CD14-positive monocyte (primary cell): ENCODE measurements at regions not wholly inside any gene's neighbourhood (a gene's known extent, or its start where the extent isn't known, plus 50 kb on each side); places are given as distances from the start of the nearest gene placed in this dataset.

ENCODE experiments used
- DNase-seq, 3 donors: peaks; one replicate each; pipeline ENCODE4 v3.0.0-alpha.2; 2011 to 2022
- H2AFZ ChIP-seq: 2 replicates; pipeline ENCODE4 v1.6.0; 2012; ENCODE audit warnings: mild to moderate bottlenecking, low read depth, low read length, inconsistent platforms; ENCODE audit not compliant: insufficient read depth, poor library complexity, severe bottlenecking
- H3K27ac ChIP-seq, 2 donors: 1 replicate in 1 of 2; 2 replicates in 1 of 2; pipeline ENCODE4 v1.5.1; 2012 to 2013; ENCODE audit warnings: low read length in 2 of 2, control low read depth in 1 of 2, inconsistent platforms in 1 of 2, low read depth in 1 of 2, mild to moderate bottlenecking in 1 of 2
- H3K27me3 ChIP-seq, 2 donors: one replicate each; pipeline versions ENCODE4 v1.6.0 to v1.6.1; 2011 to 2013; ENCODE audit warnings: low read length in 2 of 2; ENCODE audit not compliant: control insufficient read depth in 2 of 2, insufficient read depth in 2 of 2
- H3K36me3 ChIP-seq, 2 donors: replicated peaks in 1 of 2; 1 replicate in 1 of 2; 2 replicates in 1 of 2; pipeline versions ENCODE4 v1.5.1 to v1.6.1; 2012 to 2013; ENCODE audit warnings: low read length in 2 of 2, control low read depth in 1 of 2, inconsistent platforms in 1 of 2, mild to moderate bottlenecking in 1 of 2; ENCODE audit not compliant: insufficient read depth in 2 of 2, control insufficient read depth in 1 of 2
- H3K4me1 ChIP-seq, 2 donors: 1 replicate in 1 of 2; 2 replicates in 1 of 2; pipeline versions ENCODE4 v1.5.1 to v1.6.1; 2012 to 2013; ENCODE audit warnings: low read length in 2 of 2, control low read depth in 1 of 2, inconsistent platforms in 1 of 2, mild to moderate bottlenecking in 1 of 2, moderate library complexity in 1 of 2; ENCODE audit not compliant: insufficient read depth in 2 of 2, control insufficient read depth in 1 of 2
- H3K4me2 ChIP-seq: replicated peaks from 2 replicates; pipeline ENCODE3; 2012; ENCODE audit warnings: low read length, moderate library complexity, mild to moderate bottlenecking; ENCODE audit not compliant: poor library complexity, severe bottlenecking; ENCODE audit errors: extremely low read depth
- H3K4me3 ChIP-seq, 3 experiments: fragments of 200-600 bp in 1 of 3; sonication (generic) in 1 of 3; replicated peaks in 1 of 3; 1 replicate in 2 of 3; 2 replicates in 1 of 3; pipeline ENCODE4 v1.5.1; 2011 to 2013; ENCODE audit warnings: low read length in 3 of 3, mild to moderate bottlenecking in 3 of 3, control low read depth in 2 of 3, low read depth in 2 of 3, inconsistent platforms in 1 of 3, moderate library complexity in 1 of 3
- H3K79me2 ChIP-seq: 2 replicates; pipeline ENCODE4 v1.6.0; 2012; ENCODE audit warnings: mild to moderate bottlenecking, control low read depth, inconsistent platforms, low read length, moderate library complexity; ENCODE audit not compliant: insufficient read depth
- H3K9ac ChIP-seq: 2 replicates; pipeline ENCODE4 v1.6.0; 2017; ENCODE audit warnings: low read length, mild to moderate bottlenecking; ENCODE audit not compliant: insufficient read depth, poor library complexity, severe bottlenecking
- H3K9me3 ChIP-seq, 2 donors: replicated peaks in 1 of 2; 1 replicate in 1 of 2; 2 replicates in 1 of 2; pipeline versions ENCODE4 v1.5.1 to v1.6.1; 2012 to 2013; ENCODE audit warnings: low read length in 2 of 2, control low read depth in 1 of 2; ENCODE audit not compliant: control insufficient read depth in 1 of 2, insufficient read depth in 1 of 2
- H4K20me1 ChIP-seq: 2 replicates; pipeline ENCODE4 v1.6.0; 2012; ENCODE audit warnings: mild to moderate bottlenecking, low read length, control low read depth, moderate library complexity; ENCODE audit not compliant: insufficient read depth
- H3K27ac Mint-ChIP-seq, 7 donors: one replicate each; pipeline ENCODE4 v1.8.0; 2020; ENCODE audit warnings: mild to moderate bottlenecking in 7 of 7, mixed read lengths in 7 of 7, moderate library complexity in 6 of 7, inconsistent platforms in 2 of 7
- H3K27me3 Mint-ChIP-seq, 3 donors: one replicate each; pipeline ENCODE4 v1.8.0; 2021 to 2022; ENCODE audit warnings: low read depth in 3 of 3, mild to moderate bottlenecking in 3 of 3, mixed read lengths in 3 of 3, moderate library complexity in 3 of 3, inconsistent platforms in 1 of 3
- H3K36me3 Mint-ChIP-seq, 2 donors: one replicate each; pipeline ENCODE4 v1.8.0; 2020; ENCODE audit warnings: mixed read lengths in 2 of 2, inconsistent platforms in 1 of 2, mild to moderate bottlenecking in 1 of 2
- H3K4me1 Mint-ChIP-seq: one replicate; pipeline ENCODE4 v1.8.0; 2020; ENCODE audit warnings: mild to moderate bottlenecking, mixed read lengths
- H3K4me3 Mint-ChIP-seq, 2 donors: one replicate each; pipeline ENCODE4 v1.8.0; 2020; ENCODE audit warnings: mild to moderate bottlenecking in 2 of 2, mixed read lengths in 2 of 2, moderate library complexity in 1 of 2
- H3K9me3 Mint-ChIP-seq, 7 donors: one replicate each; pipeline ENCODE4 v1.8.0; 2020 to 2022; ENCODE audit warnings: mixed read lengths in 7 of 7, mild to moderate bottlenecking in 6 of 7, moderate library complexity in 6 of 7, inconsistent platforms in 2 of 7
- CTCF ChIP-seq: fragments of 200-600 bp; IDR thresholded peaks from one replicate; pipeline ENCODE4 v1.8.0; 2022; ENCODE audit warnings: antibody characterized with exemption, mild to moderate bottlenecking
- WGBS: methylation state at CpG from one replicate; pipeline ENCODE4 v1.1.5; 2013; ENCODE audit warnings: missing lambda C conversion rate; ENCODE audit not compliant: insufficient coverage; 5-methylcytosine and 5-hydroxymethylcytosine counted together
- intact Hi-C, 2 donors: fragments of 100-400 bp; cut with micrococcal nuclease; formaldehyde crosslinking; loops; one replicate each; pipeline versions ENCODE4 v1.15.0 to v1.15.1; 2023

GRCh38 chr6:130743175-130743574 is 84.0 kb upstream of the SMLR1 start:
- Histone ChIP-seq H3K27me3 (no peaks in the 10 kb centered on the region), H3K27ac (no peak overlapping the region), H3K9ac (no peak overlapping the region), H3K4me3 (no peak overlapping the region), H4K20me1 (no peaks in the 10 kb centered on the region), H2AFZ (no peak overlapping the region), H3K79me2 (no peaks in the 10 kb centered on the region), H3K36me3 (no peaks in the 10 kb centered on the region), H3K4me1 (no peaks in the 10 kb centered on the region), H3K9me3 (no peaks in the 10 kb centered on the region), H3K4me2 (no peak overlapping the region)
- H3K4me3 Mint-ChIP-seq: no peak overlapping the region
- intact Hi-C loops: no loop called here
- no peak for DNase-seq
- no peaks in the 10 kb centered on the region for H3K36me3 Mint-ChIP-seq
- H3K27ac Mint-ChIP-seq: no peak overlapping the region
- H3K27me3 Mint-ChIP-seq: peaks cover 1 to 5% (median 3%) of the 10 kb centered on the region in 3 donors
- H3K9me3 Mint-ChIP-seq: peaks cover 0 to 3% (median 0%) of the 10 kb centered on the region in 7 donors
- no peaks in the 10 kb centered on the region for H3K4me1 Mint-ChIP-seq
- no CpG with 5 or more reads among the region's 2 CpGs for WGBS
- no peak for TF ChIP-seq CTCF

GRCh38 chr6:130744576-130745366 is 82.4 kb upstream of the SMLR1 start:
- WGBS: no CpG with 5 or more reads among the region's 2 CpGs
- no peaks in the 10 kb centered on the region for H4K20me1 ChIP-seq
- no peaks in the 10 kb centered on the region for H3K36me3 ChIP-seq
- H3K79me2 ChIP-seq: no peaks in the 10 kb centered on the region
- TF ChIP-seq CTCF: no peak
- H3K9me3 Mint-ChIP-seq: peaks cover 0 to 13% (median 11%) of the 10 kb centered on the region in 7 donors
- no peak overlapping the region for H3K4me3 Mint-ChIP-seq
- H3K9ac ChIP-seq: no peak overlapping the region
- H3K27me3 ChIP-seq: no peaks in the 10 kb centered on the region
- intact Hi-C loops: no loop called here
- no peaks in the 10 kb centered on the region for H3K4me1 ChIP-seq
- no peak overlapping the region for H3K4me2 ChIP-seq
- DNase-seq: no peak
- no peak overlapping the region for H3K4me3 ChIP-seq
- H3K4me1 Mint-ChIP-seq: no peaks in the 10 kb centered on the region
- H3K27ac ChIP-seq: no peak overlapping the region
- H3K36me3 Mint-ChIP-seq: no peaks in the 10 kb centered on the region
- peaks cover 1 to 5% (median 5%) of the 10 kb centered on the region in 3 donors for H3K27me3 Mint-ChIP-seq
- H2AFZ ChIP-seq: no peak overlapping the region
- H3K9me3 ChIP-seq: peaks cover 9 to 10% of the 10 kb centered on the region in 2 donors
- no peak overlapping the region for H3K27ac Mint-ChIP-seq
